NT2/D1 (cell line): ENCODE measurements at regions not wholly inside any gene's neighbourhood (a gene's known extent, or its start where the extent isn't known, plus 50 kb on each side); places are given as distances from the start of the nearest gene placed in this dataset.
"Not testable (repeated sequence)": the region's sequence is repeated elsewhere in the genome, so short reads cannot be mapped to it uniquely, and the experiment has no call there.

Experiments
- DNase-seq: peaks from one replicate; pipeline ENCODE4 v3.0.0-alpha.2; 2011; ENCODE audit warnings: low read depth, low spot score
- H3K27me3 ChIP-seq: 2 replicates; pipeline ENCODE4 v1.6.0; 2011; ENCODE audit warnings: mild to moderate bottlenecking; ENCODE audit not compliant: insufficient read length, insufficient read depth
- H3K36me3 ChIP-seq: 2 replicates; pipeline ENCODE4 v1.6.1; 2011; ENCODE audit warnings: mild to moderate bottlenecking, low read length, mixed read lengths; ENCODE audit not compliant: insufficient read depth, insufficient read length
- H3K4me1 ChIP-seq: 2 replicates; pipeline ENCODE4 v1.5.1; 2011; ENCODE audit not compliant: insufficient read depth, insufficient read length
- H3K4me3 ChIP-seq: 2 replicates; pipeline ENCODE4 v1.5.1; 2011; ENCODE audit warnings: low read depth; ENCODE audit not compliant: insufficient read length
- H3K9ac ChIP-seq: 2 replicates; pipeline ENCODE4 v1.6.0; 2011; ENCODE audit warnings: low read depth; ENCODE audit not compliant: insufficient read length
- H3K9me3 ChIP-seq: 2 replicates; pipeline ENCODE4 v1.5.1; 2011; ENCODE audit warnings: mild to moderate bottlenecking, low read length; ENCODE audit not compliant: insufficient read depth
- SUZ12 ChIP-seq: IDR thresholded peaks from 2 replicates; pipeline ENCODE4 v1.6.1; 2011; ENCODE audit not compliant: insufficient read length, insufficient read depth; ENCODE audit errors: extremely low read depth
- YY1 ChIP-seq: IDR thresholded peaks from 2 replicates; pipeline ENCODE4 v1.6.1; 2011; ENCODE audit not compliant: insufficient read length, insufficient read depth
- ZNF274 ChIP-seq: IDR thresholded peaks from 2 replicates; pipeline ENCODE4 v1.6.1; 2011; ENCODE audit warnings: mild to moderate bottlenecking, low read depth, low read length

GRCh38 chr20:56781108-56781739 lies 152.1 kb downstream of the TFAP2C start:
- no peak for DNase-seq
- peak overlapping the region; percentile 9 for H3K9ac ChIP-seq
- no peak overlapping the region for H3K4me3 ChIP-seq
- H3K9me3 ChIP-seq: no peaks in the 10 kb centered on the region
- no peaks in the 10 kb centered on the region for H3K27me3 ChIP-seq
- peaks cover 13% of the 10 kb centered on the region for H3K4me1 ChIP-seq
- TF ChIP-seq SUZ12 (no peak), ZNF274 (no peak), YY1 (no peak)
- no peaks in the 10 kb centered on the region for H3K36me3 ChIP-seq

GRCh38 chr20:56781987-56782560 lies 153.0 kb downstream of the TFAP2C start:
- H3K27me3 ChIP-seq, H3K4me3 ChIP-seq, DNase-seq, H3K36me3 ChIP-seq, H3K9me3 ChIP-seq: not testable (repeated sequence)
- Histone ChIP-seq H3K4me1 (peaks cover 13% of the 10 kb centered on the region), H3K9ac (peak overlapping the region; percentile 29)

GRCh38 chr20:56782814-56783213 lies 153.7 kb downstream of the TFAP2C start:
- not testable (repeated sequence) for H3K27me3 ChIP-seq, H3K4me3 ChIP-seq, DNase-seq, H3K9me3 ChIP-seq, H3K36me3 ChIP-seq, H3K9ac ChIP-seq
- peaks cover 17% of the 10 kb centered on the region for H3K4me1 ChIP-seq

- no peak for DNase-seq
- Histone ChIP-seq H3K36me3 (no peaks in the 10 kb centered on the region), H3K4me3 (no peak overlapping the region), H3K27me3 (no peaks in the 10 kb centered on the region), H3K9ac (no peak overlapping the region), H3K9me3 (no peaks in the 10 kb centered on the region), H3K4me1 (peaks cover 16% of the 10 kb centered on the region)
- TF ChIP-seq SUZ12 (no peak), YY1 (no peak), ZNF274 (no peak)
Observed at GRCh38 chr20:56783826-56784225, 154.7 kb downstream of the TFAP2C start.

- Histone ChIP-seq H3K36me3 (no peaks in the 10 kb centered on the region), H3K27me3 (no peaks in the 10 kb centered on the region), H3K4me3 (no peak overlapping the region), H3K9ac (no peak overlapping the region), H3K4me1 (peaks cover 11% of the 10 kb centered on the region), H3K9me3 (no peaks in the 10 kb centered on the region)
- TF ChIP-seq ZNF274: no peak
- no peak for TF ChIP-seq SUZ12
- TF ChIP-seq YY1: no peak
- DNase-seq: no peak
Observed at GRCh38 chr20:56786503-56786902, 157.4 kb downstream of the TFAP2C start.

GRCh38 chr20:56788041-56788670 lies 159.1 kb downstream of the TFAP2C start:
- Histone ChIP-seq H3K4me3 (no peak overlapping the region), H3K9ac (no peak overlapping the region), H3K36me3 (no peaks in the 10 kb centered on the region), H3K27me3 (no peaks in the 10 kb centered on the region), H3K4me1 (peaks cover 11% of the 10 kb centered on the region), H3K9me3 (no peaks in the 10 kb centered on the region)
- DNase-seq: no peak
- no peak for TF ChIP-seq ZNF274
- TF ChIP-seq SUZ12: no peak
- no peak for TF ChIP-seq YY1

GRCh38 chr20:56788671-56789610 lies 159.8 kb downstream of the TFAP2C start:
- Histone ChIP-seq H3K9me3 (no peaks in the 10 kb centered on the region), H3K4me1 (peaks cover 11% of the 10 kb centered on the region), H3K9ac (no peak overlapping the region), H3K36me3 (no peaks in the 10 kb centered on the region), H3K27me3 (no peaks in the 10 kb centered on the region), H3K4me3 (no peak overlapping the region)
- TF ChIP-seq ZNF274: no peak
- TF ChIP-seq YY1: no peak
- TF ChIP-seq SUZ12: no peak
- DNase-seq: peak; percentile 33
